GM12878 (cell line): ENCODE measurements at regions not wholly inside any gene's neighbourhood (a gene's known extent, or its start where the extent isn't known, plus 50 kb on each side); places are given as distances from the start of the nearest gene placed in this dataset.

ENCODE experiments used
- ATAC-seq: fragments of 200-7000 bp; cut with Tn5 transposase; 3 replicates; pipeline ENCODE4 v1.9.1; 2020; ENCODE audit warnings: mild to moderate bottlenecking, moderate library complexity
- BruUV-seq: library from RNA; stranded (reverse); fragments of 400-500 nt; replicated peaks from 2 replicates; lab custom pipeline; 2021; lab: Mats Ljungman, UMichigan
- CTCF ChIA-PET: fragments of 300-600 bp; sonication (Branson Sonifier 250); formaldehyde crosslinking; extraction: SDS; loops from one replicate; lab custom pipeline; 2021; ENCODE audit warnings: inconsistent platforms; lab: Yijun Ruan, JAX
- POLR2A ChIA-PET: fragments of 350-600 bp; formaldehyde crosslinking; extraction: SDS; loops from one replicate; lab custom pipeline; 2021; ENCODE audit warnings: inconsistent platforms; lab: Charles Lee
- RAD21 ChIA-PET: fragments of 300-600 bp; sonication (Branson Sonifier 250); formaldehyde crosslinking; loops from one replicate; lab custom pipeline; 2023; ENCODE audit warnings: antibody characterized with exemption; ENCODE audit not compliant: unreplicated experiment; lab: Charles Lee
- SMC1A ChIA-PET: fragments of 300-600 bp; sonication (Branson Sonifier 250); formaldehyde crosslinking; loops from one replicate; lab custom pipeline; 2023; ENCODE audit not compliant: unreplicated experiment, uncharacterized antibody; lab: Charles Lee
- DNase-seq: peaks from one replicate; pipeline ENCODE4 v3.0.0-alpha.2; 2011; ENCODE audit warnings: low read depth, low spot score
- FAIRE-seq: peaks from 3 replicates; lab custom pipeline; 2011; peaks lifted over from hg19 to GRCh38; lab: Jason Lieb, UNC
- H2AFZ ChIP-seq: 2 replicates; pipeline ENCODE4 v1.6.0; 2011; ENCODE audit warnings: low read depth, low read length, control low read depth; ENCODE audit not compliant: control insufficient read depth
- H3K27ac ChIP-seq: 2 replicates; pipeline ENCODE4 v1.5.1; 2011; ENCODE audit warnings: control low read depth; ENCODE audit not compliant: control insufficient read depth, insufficient read depth
- H3K27me3 ChIP-seq, 2 experiments: replicated peaks in 1 of 2; 2 replicates each; pipeline versions ENCODE4 v1.6.0 to v1.6.1; 2011; ENCODE audit warnings: low read length in 1 of 2; ENCODE audit not compliant: control insufficient read depth in 2 of 2, insufficient read depth in 2 of 2
- H3K36me3 ChIP-seq, 2 experiments: 2 replicates each; pipeline ENCODE4 v1.5.1; 2011; ENCODE audit warnings: low read length in 1 of 2; ENCODE audit not compliant: control insufficient read depth in 2 of 2, insufficient read depth in 2 of 2
- H3K4me1 ChIP-seq: 2 replicates; pipeline ENCODE4 v1.6.1; 2011; ENCODE audit warnings: mild to moderate bottlenecking, low read length, moderate library complexity, mixed read lengths; ENCODE audit not compliant: control insufficient read depth, insufficient read depth
- H3K4me2 ChIP-seq: 2 replicates; pipeline ENCODE4 v1.6.0; 2011; ENCODE audit warnings: control low read depth; ENCODE audit not compliant: control insufficient read depth, insufficient read depth
- H3K4me3 ChIP-seq: fragments of 200-600 bp; sonication (generic); 2 replicates; pipeline ENCODE4 v1.5.1; 2016
- H3K79me2 ChIP-seq: 2 replicates; pipeline ENCODE4 v1.6.0; 2011; ENCODE audit warnings: low read length; ENCODE audit not compliant: control insufficient read depth, insufficient read depth
- H3K9ac ChIP-seq: 2 replicates; pipeline ENCODE4 v1.8.0; 2011; ENCODE audit warnings: low read length, control low read depth, mixed read lengths; ENCODE audit not compliant: control insufficient read depth, insufficient read depth
- H3K9me3 ChIP-seq: replicated peaks from 3 replicates; pipeline ENCODE4 v1.5.1; 2011; ENCODE audit warnings: mild to moderate bottlenecking, low read length; ENCODE audit not compliant: control insufficient read depth, insufficient read depth
- H4K20me1 ChIP-seq: 2 replicates; pipeline ENCODE4 v1.6.0; 2011; ENCODE audit not compliant: control insufficient read depth, insufficient read depth
- ETV6 ChIP-seq, 2 experiments: fragments of 450-650 bp in 1 of 2; IDR thresholded peaks in 1 of 2; conservative IDR thresholded peaks in 1 of 2; 2 replicates each; pipeline ENCODE4 v1.6.1; 2014; ENCODE audit warnings: antibody characterized with exemption in 1 of 2, borderline replicate concordance in 1 of 2, low read depth in 1 of 2, mild to moderate bottlenecking in 1 of 2, moderate library complexity in 1 of 2
- IKZF2 ChIP-seq, 2 experiments: fragments of 450-650 bp; IDR thresholded peaks; 2 replicates each; pipeline ENCODE4 v1.6.1; 2017; ENCODE audit warnings: mild to moderate bottlenecking in 2 of 2, moderate library complexity in 2 of 2
- IRF5 ChIP-seq: fragments of 450-650 bp; IDR thresholded peaks from 2 replicates; pipeline ENCODE4 v1.6.1; 2017; ENCODE audit warnings: borderline replicate concordance
- LARP7 ChIP-seq: fragments of 450-650 bp; IDR thresholded peaks from 2 replicates; pipeline ENCODE4 v1.6.1; 2017; ENCODE audit warnings: mild to moderate bottlenecking
- MAX ChIP-seq: IDR thresholded peaks from 2 replicates; pipeline ENCODE4 v1.6.1; 2012; ENCODE audit warnings: low read depth, low read length, improper control_type of control experiment
- MTA3 ChIP-seq: IDR thresholded peaks from 2 replicates; pipeline ENCODE4 v1.6.1; 2012; ENCODE audit warnings: low read length, inconsistent platforms, borderline replicate concordance
- REST ChIP-seq: IDR thresholded peaks from 2 replicates; pipeline ENCODE4 v1.6.1; 2012; ENCODE audit warnings: mild to moderate bottlenecking, low read depth, low read length
- SPI1 ChIP-seq: IDR thresholded peaks from 2 replicates; pipeline ENCODE4 v1.6.1; 2011; ENCODE audit warnings: low read depth, mild to moderate bottlenecking, low read length, moderate library complexity, borderline replicate concordance; ENCODE audit not compliant: insufficient read depth
- STAT3 ChIP-seq: IDR thresholded peaks from 2 replicates; pipeline ENCODE4 v1.6.1; 2011; ENCODE audit warnings: low read depth, low read length, improper control_type of control experiment
- TAF1 ChIP-seq: IDR thresholded peaks from 2 replicates; pipeline ENCODE4 v1.6.1; 2011; ENCODE audit warnings: mild to moderate bottlenecking, low read depth, low read length, borderline replicate concordance
- USF2 ChIP-seq: IDR thresholded peaks from 2 replicates; pipeline ENCODE4 v1.6.1; 2011; ENCODE audit warnings: low read depth, low read length, improper control_type of control experiment, borderline replicate concordance
- ZBTB11 ChIP-seq: fragments of 450-650 bp; formaldehyde crosslinking; IDR thresholded peaks from 2 replicates; pipeline ENCODE4 v1.5.0; 2022; ENCODE audit warnings: mild to moderate bottlenecking, missing genetic modification characterization
- WGBS: methylation state at CpG from one replicate; pipeline ENCODE4 v1.1.6; 2016; ENCODE audit warnings: low lambda C conversion rate; ENCODE audit not compliant: insufficient replicate concordance, insufficient coverage; ENCODE audit errors: missing lambda C conversion rate; 5-methylcytosine and 5-hydroxymethylcytosine counted together
- in situ Hi-C: fragments of 300-500 bp; cut with MboI; formaldehyde crosslinking; loops from 9 replicates; pipeline ENCODE4 v1.14.3; 2018; ENCODE audit warnings: mixed read lengths
- intact Hi-C: fragments of 100-400 bp; cut with micrococcal nuclease; formaldehyde crosslinking; loops from one replicate; pipeline ENCODE4 v1.14.2; 2022; ENCODE audit not compliant: unreplicated experiment

GRCh38 chr12:115767916-115768315 is 509.6 kb downstream of the MED13L start:
- BruUV-seq: no TSS peak
- no peak for TF ChIP-seq SPI1
- TF ChIP-seq STAT3: no peak
- TF ChIP-seq TAF1: no peak
- TF ChIP-seq REST: no peak
- TF ChIP-seq ETV6 (conservative IDR thresholded peaks at IDR 0.05 in 1 of 2, IDR thresholded peaks at IDR 0.05 in 1 of 2; ENCODE audit: borderline replicate concordance in 1 of 2, low read depth in 1 of 2): no peak
- TF ChIP-seq MAX: no peak
- TF ChIP-seq LARP7: no peak
- no peak for TF ChIP-seq USF2
- no peak for TF ChIP-seq IRF5
- no peak for TF ChIP-seq IKZF2 (IDR thresholded peaks at IDR 0.05)
- no peak for TF ChIP-seq ZBTB11
- no peak for TF ChIP-seq MTA3

More at GRCh38 chr12:115767916-115768315, 509.6 kb downstream of the MED13L start:
- ATAC-seq (no peak), DNase-seq (no peak), FAIRE-seq (no peak)
- no peak overlapping the region for H3K9ac ChIP-seq
- no peaks in the 10 kb centered on the region for H3K27me3 ChIP-seq
- H3K36me3 ChIP-seq: no peaks in the 10 kb centered on the region
- ChIA-PET RAD21 (no interaction called here), POLR2A (no interaction called here), SMC1A (no interaction called here), CTCF (interaction anchor here (0.6 kb wide), 1 partner anchor 45 kb away, joined by 3 read pairs; no protein-coding TSS in a partner anchor)
- intact Hi-C loops: no loop called here
- WGBS: 19% methylated on average over 5 of the region's 5 CpGs
- no peak overlapping the region for H2AFZ ChIP-seq
- H3K79me2 ChIP-seq: no peaks in the 10 kb centered on the region
- H3K4me2 ChIP-seq: no peak overlapping the region
- H3K9me3 ChIP-seq: no peaks in the 10 kb centered on the region
- in situ Hi-C loops: no loop called here
- H3K4me1 ChIP-seq: no peaks in the 10 kb centered on the region
- no peak overlapping the region for H3K4me3 ChIP-seq
- H4K20me1 ChIP-seq: no peaks in the 10 kb centered on the region
- H3K27ac ChIP-seq: no peak overlapping the region
